HG02763 (cell line): ENCODE measurements at regions not wholly inside any gene's neighbourhood (a gene's known extent, or its start where the extent isn't known, plus 50 kb on each side); places are given as distances from the start of the nearest gene placed in this dataset.
"Not testable (repeated sequence)": the region's sequence is repeated elsewhere in the genome, so short reads cannot be mapped to it uniquely, and the experiment has no call there.

Source experiments
- ATAC-seq: cut with Tn5 transposase; IDR thresholded peaks from one replicate; pipeline ENCODE4 v1.9.1; 2021; ENCODE audit warnings: mild to moderate bottlenecking, moderate library complexity; ENCODE audit not compliant: unreplicated experiment

GRCh38 chr4:15333692-15334633, 93.9 kb upstream of the C1QTNF7 start:
- no peak for ATAC-seq

- ATAC-seq = no peak
Observed at GRCh38 chr4:15336410-15337167, 91.2 kb upstream of the C1QTNF7 start.

GRCh38 chr4:15337168-15337657, 90.6 kb upstream of the C1QTNF7 start:
- not testable (repeated sequence) for ATAC-seq

- no peak for ATAC-seq
Observed at GRCh38 chr4:15339737-15340136, 88.1 kb upstream of the C1QTNF7 start.

GRCh38 chr4:15340332-15340731, 87.5 kb upstream of the C1QTNF7 start:
- no peak for ATAC-seq

GRCh38 chr4:15340902-15341732, 86.7 kb upstream of the C1QTNF7 start:
- ATAC-seq = no peak

GRCh38 chr4:15341733-15342300, 86.0 kb upstream of the C1QTNF7 start:
- no peak for ATAC-seq

- ATAC-seq = no peak
Observed at GRCh38 chr4:15343000-15343399, 84.8 kb upstream of the C1QTNF7 start.

- ATAC-seq = no peak
Observed at GRCh38 chr4:15343581-15343980, 84.3 kb upstream of the C1QTNF7 start.

GRCh38 chr4:15344041-15344440, 83.8 kb upstream of the C1QTNF7 start:
- ATAC-seq = no peak

- no peak for ATAC-seq
Observed at GRCh38 chr4:15345134-15345533, 82.7 kb upstream of the C1QTNF7 start.

- no peak for ATAC-seq
Observed at GRCh38 chr4:15348236-15348635, 79.6 kb upstream of the C1QTNF7 start.

GRCh38 chr4:15348695-15349094, 79.1 kb upstream of the C1QTNF7 start:
- ATAC-seq = no peak

- ATAC-seq = no peak
Observed at GRCh38 chr4:15349531-15349935, 78.3 kb upstream of the C1QTNF7 start.

- ATAC-seq = no peak
Observed at GRCh38 chr4:15349965-15350364, 77.9 kb upstream of the C1QTNF7 start.

- no peak for ATAC-seq
Observed at GRCh38 chr4:15352524-15352923, 75.3 kb upstream of the C1QTNF7 start.

GRCh38 chr4:15353207-15353606, 74.6 kb upstream of the C1QTNF7 start:
- no peak for ATAC-seq

- ATAC-seq = no peak
Observed at GRCh38 chr4:15354371-15355297, 73.2 kb upstream of the C1QTNF7 start.

- no peak for ATAC-seq
Observed at GRCh38 chr4:15361529-15361928, 66.3 kb upstream of the C1QTNF7 start.
